Left lobe of liver (tissue), 2 donors: ENCODE measurements at regions not wholly inside any gene's neighbourhood (a gene's known extent, or its start where the extent isn't known, plus 50 kb on each side); places are given as distances from the start of the nearest gene placed in this dataset.
"Not testable (repeated sequence)": the region's sequence is repeated elsewhere in the genome, so short reads cannot be mapped to it uniquely, and the experiment has no call there.

Experiments
- ATAC-seq: fragments of 200-7000 bp; cut with Tn5 transposase; one replicate; pipeline ENCODE4 v1.9.1; 2020; ENCODE audit warnings: mild to moderate bottlenecking, moderate library complexity
- DNase-seq: peaks from one replicate; pipeline ENCODE4 v3.0.0-alpha.2; 2020; ENCODE audit warnings: low spot score
- donor health status: DM: no; HTN: no; CAD: no; lungs with moderate emphysema.
- donor health status: DM: no; HTN: yes; CAD: no.

DNA sequence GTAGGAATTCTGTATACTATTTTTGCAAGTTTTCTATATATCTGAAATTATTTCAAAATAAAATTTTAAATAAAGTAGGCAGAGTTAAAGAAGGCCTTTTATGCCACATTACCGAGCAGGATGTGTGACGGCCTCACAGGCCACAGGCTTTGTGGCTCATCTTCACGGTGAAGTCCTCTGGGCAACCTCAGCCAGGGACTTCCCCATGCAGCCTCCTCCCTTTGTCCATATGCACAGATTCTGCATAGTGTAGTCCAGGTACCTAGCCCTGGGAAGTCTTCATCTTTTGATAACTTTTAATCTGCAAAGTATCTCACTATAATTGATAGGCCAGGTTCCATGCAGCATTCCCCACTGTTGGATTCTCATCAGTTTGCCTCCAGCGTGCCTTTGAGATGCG, 62.8 kb downstream of the ARHGAP11B start:
- not testable (repeated sequence) for ATAC-seq, DNase-seq

DNA sequence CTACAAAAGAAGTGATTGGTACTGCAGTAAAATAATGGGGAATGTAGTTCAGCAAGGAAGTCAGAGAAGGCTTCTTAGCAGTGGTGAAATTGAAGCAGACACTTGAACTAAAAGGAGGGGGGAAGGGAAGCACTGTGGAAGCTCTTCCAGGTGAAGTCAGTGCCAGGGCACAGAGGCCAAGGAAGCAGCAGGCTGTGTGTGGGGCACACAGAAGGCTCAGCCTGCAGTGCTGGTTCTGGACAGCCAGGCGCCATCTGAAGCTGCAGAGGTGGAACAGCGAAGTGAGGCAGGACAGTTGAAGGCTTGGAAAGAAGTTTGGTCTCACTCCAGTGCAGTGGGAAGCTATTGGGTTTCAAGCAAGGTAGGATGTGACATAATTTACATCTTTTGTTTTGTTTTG, 64.2 kb downstream of the ARHGAP11B start:
- not testable (repeated sequence) for ATAC-seq, DNase-seq

DNA sequence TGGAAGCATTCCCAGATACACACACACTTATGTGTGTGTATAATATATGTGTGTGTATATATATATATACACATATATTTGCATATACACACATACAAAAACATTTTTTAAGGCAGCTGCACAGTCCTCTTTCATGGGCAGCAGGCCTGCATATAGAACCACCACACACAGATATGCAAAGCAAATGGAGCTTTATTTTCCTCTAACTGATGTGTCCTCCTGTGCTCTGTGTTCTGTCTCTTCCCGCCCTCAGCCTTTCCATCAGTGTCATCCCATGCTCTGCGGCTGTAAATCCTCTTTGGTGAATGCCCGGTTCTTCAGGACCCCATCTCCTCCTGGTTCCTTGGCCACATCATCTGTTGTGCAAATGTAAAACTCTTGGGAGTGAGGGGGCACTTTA, 69.9 kb downstream of the ARHGAP11B start:
- DNase-seq, ATAC-seq: not testable (repeated sequence)

DNA sequence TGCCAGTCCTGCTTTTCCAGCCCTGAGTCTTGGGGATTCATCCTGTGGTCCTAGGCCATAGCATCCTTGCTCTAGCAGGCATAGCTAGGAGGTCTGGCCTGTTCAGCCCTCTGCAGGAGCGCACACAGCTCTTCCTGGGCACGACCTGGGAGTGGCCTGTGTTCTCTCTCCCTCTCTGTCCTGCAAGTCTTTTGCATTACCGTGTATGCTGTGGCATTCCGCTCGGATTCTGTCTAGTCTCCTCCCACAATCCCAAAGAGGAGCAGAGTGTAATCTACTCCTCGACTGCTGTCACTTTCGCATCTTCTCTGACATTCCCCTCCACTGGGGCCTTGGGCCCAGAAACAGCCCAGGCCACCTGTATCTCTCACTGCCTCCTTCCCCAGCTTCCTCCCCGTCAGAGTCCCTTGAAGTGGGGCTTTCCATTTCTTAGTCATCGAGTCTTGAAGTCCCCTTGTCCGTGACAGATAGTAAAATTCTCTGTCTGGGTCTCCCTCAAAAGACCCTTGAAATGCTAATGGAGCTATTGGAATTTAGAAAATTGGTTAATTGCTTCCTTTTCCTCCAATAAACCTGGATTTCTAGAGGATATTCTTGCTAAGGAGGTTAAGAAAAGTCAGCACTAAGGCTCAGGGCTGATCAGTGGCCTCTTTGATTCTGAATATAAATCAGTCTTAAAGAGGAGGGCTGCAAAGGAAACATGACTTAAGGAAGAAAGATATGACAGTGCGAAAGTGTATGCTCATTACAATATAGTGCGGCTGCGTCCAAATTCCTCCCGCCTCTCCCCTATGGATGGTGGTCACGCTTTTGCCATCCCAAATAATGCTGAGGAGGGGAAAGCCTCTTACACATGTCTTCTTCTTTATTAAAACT, 70.7 kb downstream of the ARHGAP11B start:
- ATAC-seq, DNase-seq: not testable (repeated sequence)

DNA sequence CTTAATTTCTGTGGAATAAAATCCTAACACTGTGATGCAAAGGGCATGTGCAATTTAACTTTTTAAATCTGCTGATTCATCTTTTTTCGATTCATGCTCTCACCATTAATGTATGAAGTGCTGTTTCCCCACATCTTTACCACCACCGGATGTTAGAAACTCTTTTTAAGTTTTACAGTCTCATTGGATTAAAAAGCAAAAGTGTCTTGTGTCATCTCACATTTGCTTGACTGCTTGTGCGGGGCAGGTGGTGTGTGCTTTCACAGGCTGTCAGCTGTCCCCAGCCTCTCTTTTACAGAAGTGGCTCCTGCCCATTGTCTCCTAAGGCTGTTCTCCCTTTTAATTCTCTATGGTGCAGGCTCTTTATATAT, 71.4 kb downstream of the ARHGAP11B start:
- ATAC-seq, DNase-seq: not testable (repeated sequence)

DNA sequence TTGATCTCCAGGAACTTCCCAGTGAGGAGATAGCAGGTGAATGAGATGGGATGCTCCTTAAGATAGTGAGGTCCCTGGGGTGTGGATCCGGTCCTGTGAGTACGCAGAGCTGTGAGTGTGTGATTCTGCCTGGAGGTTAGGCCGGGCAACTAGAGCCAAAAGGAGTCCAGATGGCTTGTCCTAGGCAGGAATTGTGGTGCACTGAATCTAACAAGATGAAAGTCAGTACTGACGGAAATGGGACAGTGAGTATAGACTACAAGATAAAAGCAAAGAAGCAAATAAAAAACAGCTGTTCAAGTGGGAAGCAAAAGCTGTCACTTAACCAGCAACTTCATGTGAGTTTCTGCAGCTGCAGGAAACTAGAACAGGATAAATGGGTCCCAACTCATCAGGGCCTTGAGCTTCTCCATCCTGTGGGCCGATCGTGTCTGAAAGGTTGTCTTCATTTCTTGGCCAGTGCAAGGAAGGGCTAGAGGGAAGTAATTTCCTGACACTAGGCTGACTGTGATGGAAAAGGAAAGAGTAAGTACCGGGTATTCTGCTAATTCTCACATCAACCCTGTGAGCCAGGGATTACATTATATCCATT, 74.2 kb downstream of the ARHGAP11B start:
- ATAC-seq, DNase-seq: not testable (repeated sequence)

DNA sequence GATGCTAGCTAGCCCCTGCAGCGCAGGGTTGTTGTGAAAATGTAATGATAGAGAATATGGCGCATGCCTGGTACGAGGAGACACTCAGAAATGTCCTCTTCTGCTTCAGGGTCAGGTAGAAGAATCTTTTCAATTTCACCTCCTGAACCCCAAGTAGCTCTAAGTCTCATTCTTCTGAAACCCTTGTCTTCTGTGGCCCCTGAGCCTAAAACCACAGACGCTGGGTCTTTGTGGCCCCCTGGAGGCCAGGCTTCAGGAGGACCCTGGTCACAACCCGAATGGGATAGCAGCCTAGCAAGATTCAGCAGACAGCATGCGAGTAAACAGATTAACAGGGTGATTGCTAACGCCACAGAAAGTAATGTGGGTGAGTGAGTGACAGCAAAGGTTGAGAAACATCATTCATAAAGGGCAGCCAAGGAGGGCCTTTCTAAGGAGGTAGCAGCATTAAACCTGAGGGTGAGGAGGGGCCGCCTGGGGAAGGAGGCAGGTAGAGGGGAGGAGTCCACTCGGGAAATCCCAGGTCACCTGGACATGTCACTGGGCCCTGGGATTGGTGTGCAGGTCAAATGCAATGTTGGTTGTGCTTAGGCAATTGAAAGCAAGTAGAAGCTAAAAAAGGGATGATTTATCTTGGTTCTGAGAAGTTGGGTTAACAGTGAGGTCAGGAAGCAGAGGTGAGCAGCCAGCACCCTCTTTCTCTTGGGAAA, 82.2 kb downstream of the ARHGAP11B start:
- DNase-seq, ATAC-seq: not testable (repeated sequence)

DNA sequence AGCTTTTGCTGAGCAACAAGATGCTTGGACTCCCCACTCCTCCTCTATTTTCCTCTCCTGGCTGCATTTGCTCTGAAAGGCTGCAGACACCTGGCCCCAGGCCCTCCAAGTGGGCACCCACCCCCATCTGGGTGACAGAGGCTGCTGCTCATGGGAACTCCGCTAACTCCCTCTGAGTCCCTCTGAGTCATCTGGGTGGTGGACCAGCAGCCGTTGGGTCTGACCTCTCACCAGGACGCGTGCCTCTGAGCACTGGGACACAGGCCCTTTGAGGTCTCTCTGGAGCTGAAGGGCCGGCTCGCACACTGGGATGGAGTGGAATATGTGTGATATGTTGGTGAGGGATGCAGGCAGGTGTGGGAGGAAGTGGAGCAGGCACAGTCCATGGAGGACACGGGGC, 82.9 kb downstream of the ARHGAP11B start:
- not testable (repeated sequence) for DNase-seq, ATAC-seq

DNA sequence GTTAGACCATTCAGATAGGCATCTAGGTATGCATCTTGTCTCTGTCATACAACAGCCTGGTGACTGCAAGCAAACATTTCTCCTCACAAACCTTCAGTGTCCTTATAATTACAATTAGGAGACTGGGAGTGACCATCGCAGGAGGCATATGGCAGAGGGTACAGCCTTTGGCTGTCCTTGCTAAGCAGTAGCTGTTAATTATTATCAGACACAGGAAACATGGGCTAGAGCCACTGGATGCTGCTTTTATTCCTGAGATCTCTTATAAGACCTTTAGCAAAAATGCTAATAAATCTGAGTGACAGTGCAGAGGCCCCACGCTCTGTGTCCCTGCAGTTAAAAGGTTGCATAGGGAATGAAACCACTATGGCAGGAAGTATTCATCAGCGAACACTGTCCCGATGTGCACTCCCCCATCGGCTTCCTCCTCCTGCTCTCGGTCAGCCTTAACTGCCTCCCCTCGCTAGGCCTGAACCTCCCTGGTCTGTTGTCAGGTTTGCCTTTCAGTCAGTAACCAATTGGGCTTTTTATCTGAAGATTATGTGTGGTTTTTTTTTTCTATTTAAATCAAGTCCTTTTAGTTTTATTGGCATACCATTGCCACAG, 92.2 kb downstream of the ARHGAP11B start:
- not testable (repeated sequence) for DNase-seq, ATAC-seq

DNA sequence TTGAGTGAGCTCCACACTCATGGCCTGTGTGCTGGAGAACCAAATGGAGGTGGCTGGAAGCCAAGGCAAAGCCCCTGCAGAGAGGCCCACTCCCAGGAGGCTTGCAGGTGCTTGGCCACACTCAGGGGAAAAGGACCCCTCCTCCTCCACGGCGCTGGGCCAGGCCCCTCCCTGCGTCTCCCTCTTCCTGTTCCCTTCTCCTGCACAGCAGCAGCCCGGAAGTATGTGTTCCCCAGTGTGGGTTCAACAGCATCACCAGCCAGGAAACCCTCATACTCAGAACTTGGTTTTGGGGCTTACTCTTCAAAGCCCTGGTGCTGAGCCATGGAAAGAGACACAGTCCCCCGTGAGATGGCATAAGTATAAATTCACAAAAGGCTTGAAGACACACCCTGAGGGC, 93.4 kb downstream of the ARHGAP11B start:
- not testable (repeated sequence) for DNase-seq, ATAC-seq

DNA sequence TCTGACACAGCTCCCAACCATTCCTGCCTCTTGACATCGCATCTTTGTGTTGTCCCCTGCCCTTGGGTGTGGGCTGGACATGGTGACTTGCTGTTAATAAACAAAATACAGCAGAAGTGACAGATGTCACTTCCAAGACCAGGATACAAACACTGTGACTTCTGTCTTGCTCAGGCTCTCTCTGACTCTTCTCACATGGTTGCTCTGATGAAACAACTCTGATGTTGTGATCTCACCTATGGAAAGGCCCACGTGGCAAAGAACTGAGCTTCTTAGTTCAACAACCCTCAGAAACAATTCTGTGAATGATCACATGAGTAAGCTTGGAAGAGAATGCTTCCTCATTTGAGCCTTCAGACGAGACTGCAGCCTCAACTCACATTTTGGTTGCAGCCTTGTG, 94.9 kb downstream of the ARHGAP11B start:
- not testable (repeated sequence) for DNase-seq, ATAC-seq

DNA sequence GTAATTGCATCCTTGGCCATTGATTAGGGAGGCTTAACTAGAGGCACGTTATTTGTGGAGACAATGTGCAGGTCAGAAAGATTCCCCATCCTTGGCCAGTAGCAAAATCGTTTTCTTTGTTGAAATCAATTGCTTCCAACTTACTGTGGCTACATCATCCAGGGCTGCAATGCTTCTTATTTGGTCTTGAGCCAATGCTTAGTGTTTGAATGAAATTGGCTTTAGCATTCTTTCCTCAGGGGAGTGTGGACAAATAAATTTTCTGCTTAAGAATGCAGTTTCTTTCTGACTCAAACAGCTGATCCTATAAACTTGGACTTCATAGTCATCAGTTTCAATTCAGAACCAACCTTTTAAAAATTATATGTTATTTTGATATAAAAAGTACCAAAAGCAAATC, 95.6 kb downstream of the ARHGAP11B start:
- DNase-seq, ATAC-seq: not testable (repeated sequence)

DNA sequence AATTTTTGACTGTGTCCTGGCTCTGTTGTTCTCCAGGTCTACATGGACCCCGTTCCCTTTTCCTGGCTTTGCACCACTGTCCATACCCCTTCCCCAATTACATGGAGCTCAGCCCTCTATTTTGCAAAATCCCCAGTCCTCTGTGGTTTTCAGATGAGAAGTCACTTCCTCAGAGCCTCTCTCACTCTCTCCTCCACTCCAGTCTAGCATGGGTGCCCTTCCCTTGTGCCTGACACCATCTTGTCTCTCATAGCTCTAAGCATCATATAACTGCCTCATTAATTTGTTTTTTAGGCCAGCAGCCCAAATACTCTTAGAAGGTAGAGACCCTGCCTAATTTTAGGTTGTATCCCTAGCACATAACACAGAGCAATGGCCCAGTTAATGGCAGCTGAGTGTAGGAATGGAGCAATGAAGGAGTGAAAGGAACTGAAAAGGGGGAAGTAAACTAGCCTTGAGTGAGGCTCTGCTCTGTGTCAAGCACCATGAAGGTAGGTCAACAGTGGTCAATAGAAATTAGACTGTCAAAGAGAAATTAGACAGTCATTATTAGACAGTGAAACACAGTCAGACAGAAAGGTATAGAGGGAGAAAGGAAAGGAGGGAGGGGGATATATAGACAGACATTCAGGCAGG, 97.7 kb downstream of the ARHGAP11B start:
- ATAC-seq, DNase-seq: not testable (repeated sequence)

DNA sequence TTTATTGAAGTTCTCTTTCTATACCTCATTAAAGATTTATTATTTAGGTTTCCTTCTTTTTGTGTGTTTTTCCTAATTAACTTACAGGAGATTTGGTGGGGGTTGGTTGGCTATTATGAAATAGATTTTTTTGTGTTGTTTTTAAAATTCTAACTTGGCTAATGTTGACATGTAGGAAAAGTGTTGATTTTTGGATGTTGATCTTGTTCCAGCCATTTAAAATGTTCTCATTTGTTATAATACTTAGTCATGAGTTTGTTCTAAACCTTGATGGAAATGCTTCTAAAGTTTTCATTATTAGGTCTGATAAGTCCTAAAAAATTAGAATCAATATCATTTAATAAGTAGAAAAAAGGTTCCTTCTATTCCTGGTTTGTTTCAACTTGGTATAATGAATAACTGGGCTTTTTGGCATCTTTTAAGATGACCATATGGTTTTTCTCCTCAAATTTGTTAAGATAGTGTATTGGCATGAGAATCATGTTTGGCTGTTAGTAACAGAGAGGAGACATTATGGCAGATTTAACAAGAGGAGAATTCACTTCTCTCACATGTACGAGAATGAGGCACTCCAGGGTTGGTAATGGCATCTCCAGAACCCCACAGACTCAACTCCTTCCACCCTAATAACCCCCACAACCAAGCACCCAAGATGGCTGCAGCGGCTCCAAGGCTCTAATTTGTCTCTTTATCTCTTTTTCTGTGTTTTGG, 104.1 kb downstream of the ARHGAP11B start:
- DNase-seq, ATAC-seq: not testable (repeated sequence)

DNA sequence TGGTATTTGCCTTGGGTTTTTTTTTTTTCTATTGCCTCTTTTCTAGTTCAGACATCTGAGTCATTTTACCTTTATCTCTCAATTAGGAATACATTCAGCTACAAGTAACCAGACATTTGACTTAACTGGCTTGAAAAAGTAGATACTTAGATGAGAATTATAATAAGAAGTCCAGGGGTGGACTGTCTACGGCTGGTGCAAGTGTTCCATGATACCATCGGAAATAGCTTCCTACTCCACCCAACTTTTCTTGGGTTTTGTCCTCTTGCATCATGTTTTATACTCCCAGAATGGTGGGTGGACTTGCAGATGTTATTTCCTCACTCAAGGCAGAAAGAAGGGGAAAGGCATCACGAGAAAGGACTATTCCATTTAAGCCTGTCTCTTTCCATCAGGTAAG, 104.7 kb downstream of the ARHGAP11B start:
- not testable (repeated sequence) for DNase-seq, ATAC-seq

DNA sequence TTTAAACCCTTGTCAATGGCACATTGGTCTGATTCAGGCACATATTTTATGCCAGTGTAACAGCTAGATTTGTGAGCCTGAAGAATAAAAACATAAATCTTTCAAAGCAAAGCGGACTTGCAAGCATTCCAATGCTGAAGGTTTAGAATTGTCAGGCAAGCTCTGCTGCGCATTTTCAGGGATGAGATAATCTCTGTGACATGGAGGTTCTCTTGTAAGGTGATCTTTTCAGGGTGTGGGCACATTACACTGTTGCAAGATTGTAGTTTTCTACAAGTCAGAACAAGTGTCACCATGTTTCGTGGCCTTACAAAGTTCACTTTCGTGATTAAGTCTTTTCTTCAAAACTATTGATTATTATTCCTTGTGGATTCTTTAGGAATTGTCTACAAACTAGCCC, 106.2 kb downstream of the ARHGAP11B start:
- not testable (repeated sequence) for DNase-seq, ATAC-seq

DNA sequence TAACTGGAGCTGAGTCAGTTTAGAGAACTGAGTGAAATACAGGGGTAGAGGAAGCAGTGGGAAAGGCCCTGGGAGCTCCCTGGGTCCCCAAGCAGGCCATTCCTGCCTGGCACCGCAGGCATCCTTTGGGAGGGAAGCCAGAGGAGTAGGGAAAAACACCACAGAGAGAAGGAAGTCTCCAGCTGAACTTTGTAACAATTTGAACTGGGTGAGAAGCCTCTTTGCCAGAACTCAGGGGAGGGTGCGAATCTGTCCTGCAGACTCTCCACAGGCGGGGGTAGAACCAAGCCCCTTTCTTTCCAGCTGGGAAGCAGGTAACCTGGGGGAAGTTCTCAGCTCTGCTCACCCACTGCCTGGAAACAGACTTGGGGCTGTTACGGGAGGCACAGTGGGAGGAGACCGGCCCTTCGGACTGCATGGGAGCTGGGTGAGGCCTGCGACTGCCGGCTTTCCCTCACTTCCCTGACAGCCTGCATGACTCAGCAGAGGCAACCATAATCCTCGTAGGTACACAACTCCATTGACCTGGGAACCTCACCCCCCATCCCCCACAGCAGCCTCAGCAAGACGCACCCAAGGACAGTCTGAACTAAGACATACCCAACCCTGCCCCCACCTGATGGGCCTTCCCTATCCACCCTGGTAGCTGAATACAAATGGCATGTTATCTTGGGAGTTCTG, 110.1 kb downstream of the ARHGAP11B start:
- not testable (repeated sequence) for ATAC-seq

DNA sequence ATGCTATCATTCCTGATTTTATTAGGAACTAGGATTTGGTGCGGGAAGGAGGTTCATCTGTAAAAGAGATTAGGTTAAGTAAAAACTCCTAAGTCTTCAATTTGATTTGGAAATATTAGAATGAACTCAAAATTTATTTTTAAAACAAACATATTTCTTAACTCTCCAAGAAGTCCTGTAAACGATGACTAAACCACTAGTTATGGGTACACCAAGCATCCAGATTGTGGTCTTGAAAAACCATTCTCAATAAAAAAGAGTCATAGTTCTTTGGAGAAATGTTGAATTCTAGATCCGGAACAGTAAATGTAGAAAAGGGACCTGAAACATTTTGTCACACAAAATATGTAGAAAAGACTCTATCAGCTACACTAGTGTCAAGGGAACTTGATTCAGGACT, 116.9 kb downstream of the ARHGAP11B start:
- DNase-seq, ATAC-seq: not testable (repeated sequence)

More for the DNA sequence above, 110.1 kb downstream of the ARHGAP11B start:
- DNase-seq = not testable (repeated sequence)

DNA sequence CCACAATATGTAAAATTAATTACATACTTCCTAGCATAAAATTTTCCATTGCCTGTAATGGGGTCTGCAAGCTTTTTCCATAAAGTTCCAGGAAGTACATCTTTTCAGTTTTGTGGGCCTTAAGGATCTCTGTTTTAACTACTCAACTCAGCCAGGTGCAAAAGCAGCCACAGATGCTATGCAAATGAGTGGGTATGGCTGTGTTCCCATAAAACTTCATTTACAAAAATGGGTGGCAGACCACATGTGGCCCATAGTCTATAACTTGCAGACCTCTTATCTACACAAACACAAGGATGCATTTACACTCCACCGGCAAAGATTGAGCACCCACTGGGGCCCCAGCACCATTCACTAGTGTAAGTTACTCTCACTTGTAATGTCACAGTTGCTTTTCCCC, 123.1 kb downstream of the ARHGAP11B start:
- not testable (repeated sequence) for DNase-seq, ATAC-seq
